ENCODE measurements at regions not wholly inside any gene's neighbourhood (a gene's known extent, or its start where the extent isn't known, plus 50 kb on each side); places are given as distances from the start of the nearest gene placed in this dataset.

GRCh38 chr3:13173186-13173585, 100.0 kb upstream of the IQSEC1 start:
- Histone ChIP-seq H3K36me3 (ENCODE audit: insufficient read depth) (no peaks in the 10 kb centered on the region; the same call in 1 of the 2 replicates), H3K27me3 (ENCODE audit: insufficient read depth) (no peaks in the 10 kb centered on the region), H3K9me2 (ENCODE audit: insufficient read depth) (no peaks in the 10 kb centered on the region), H3K4me3 (no peak overlapping the region), H3K4me2 (no peak overlapping the region), H3K79me2 (replicated peaks; ENCODE audit: insufficient read depth) (no peaks in the 10 kb centered on the region), H4K20me1 (replicated peaks; ENCODE audit: insufficient read depth) (no peaks in the 10 kb centered on the region), H3F3A (replicated peaks; ENCODE audit: low read depth) (0 out of 2 replicates have a peak, but pooled peaks cover 5% of the 10 kb centered on the region), H3K27ac (ENCODE audit: low read depth) (no peak overlapping the region), H2AFZ (no peak overlapping the region), H3K4me1 (ENCODE audit: insufficient read depth) (peaks cover 9% of the 10 kb centered on the region)
- TF ChIP-seq ETS1 (IDR thresholded peaks at IDR 0.05) (no peak), EZH2 (IDR thresholded peaks at IDR 0.05; ENCODE audit: low read depth, unreplicated experiment) (no peak), CREB1 (CRISPR knock-in tag; IDR thresholded peaks at IDR 0.05; ENCODE audit: low read depth) (no peak), POLR2AphosphoS5 (IDR thresholded peaks at IDR 0.05; ENCODE audit: low read depth) (no peak), ZNF331 (CRISPR knock-in tag; IDR thresholded peaks at IDR 0.05; ENCODE audit: low read depth) (no peak)
- peaks cover 30% of the 10 kb centered on the region for H3K9me3 Mint-ChIP-seq
- no peak overlapping the region for H3K27ac Mint-ChIP-seq
- ATAC-seq (no peak), DNase-seq (ENCODE audit: low spot score) (no peak)
- no peak overlapping the region for H3K4me3 Mint-ChIP-seq
- peaks cover 17% of the 10 kb centered on the region for H3K36me3 Mint-ChIP-seq (ENCODE audit: low read depth)
- peaks cover 7% of the 10 kb centered on the region for H3K27me3 Mint-ChIP-seq (ENCODE audit: insufficient read depth, low read depth, poor library complexity)
- peaks cover 8% of the 10 kb centered on the region for H3K4me1 Mint-ChIP-seq

GRCh38 chr3:13172644-13173013, 99.4 kb upstream of the IQSEC1 start:
- Mint-ChIP-seq H3K36me3 (ENCODE audit: low read depth) (peaks cover 14% of the 10 kb centered on the region), H3K4me1 (peaks cover 8% of the 10 kb centered on the region), H3K27ac (no peak overlapping the region), H3K9me3 (peaks cover 26% of the 10 kb centered on the region), H3K4me3 (no peak overlapping the region), H3K27me3 (ENCODE audit: insufficient read depth, low read depth, poor library complexity) (peaks cover 5% of the 10 kb centered on the region)
- H3K9me2 ChIP-seq (ENCODE audit: insufficient read depth), result no peaks in the 10 kb centered on the region
- H3K4me1 ChIP-seq (ENCODE audit: insufficient read depth), result peaks cover 9% of the 10 kb centered on the region
- H3K4me3 ChIP-seq, result no peak overlapping the region
- no peaks in the 10 kb centered on the region for H4K20me1 ChIP-seq (replicated peaks; ENCODE audit: insufficient read depth)
- no peaks in the 10 kb centered on the region for H3K27me3 ChIP-seq (ENCODE audit: insufficient read depth)
- H3K36me3 ChIP-seq (ENCODE audit: insufficient read depth), result no peaks in the 10 kb centered on the region; the same call in 1 of the 2 replicates
- TF ChIP-seq ETS1 (IDR thresholded peaks at IDR 0.05) (no peak), STAT1 (IDR thresholded peaks at IDR 0.05; ENCODE audit: unreplicated experiment) (no peak), POLR2AphosphoS5 (IDR thresholded peaks at IDR 0.05; ENCODE audit: low read depth) (no peak), EZH2phosphoT487 (IDR thresholded peaks at IDR 0.05; ENCODE audit: unreplicated experiment) (no peak), CREB1 (CRISPR knock-in tag; IDR thresholded peaks at IDR 0.05; ENCODE audit: low read depth) (no peak), ZNF114 (CRISPR knock-in tag; IDR thresholded peaks at IDR 0.05) (no peak), ZNF462 (CRISPR knock-in tag; IDR thresholded peaks at IDR 0.05) (no peak), JUNB (IDR thresholded peaks at IDR 0.05; ENCODE audit: unreplicated experiment) (no peak)
- 0 out of 2 replicates have a peak, but pooled peaks cover 5% of the 10 kb centered on the region for H3F3A ChIP-seq (replicated peaks; ENCODE audit: low read depth)
- ATAC-seq, result no peak
- H3K27ac ChIP-seq (ENCODE audit: low read depth), result no peak overlapping the region
- no peak overlapping the region for H2AFZ ChIP-seq
- H3K79me2 ChIP-seq (replicated peaks; ENCODE audit: insufficient read depth), result no peaks in the 10 kb centered on the region
- DNase-seq (ENCODE audit: low spot score), result no peak
- no peak overlapping the region for H3K4me2 ChIP-seq
